ENCODE measurements at regions not wholly inside any gene's neighbourhood (a gene's known extent, or its start where the extent isn't known, plus 50 kb on each side); places are given as distances from the start of the nearest gene placed in this dataset.

GRCh38 chr5:102638316-102638715 is 116.8 kb upstream of the PAM start:
- TF ChIP-seq PBX3 (CRISPR knock-in tag; IDR thresholded peaks at IDR 0.05) (no peak), ZNF239 (tag by site-specific recombination; IDR thresholded peaks at IDR 0.05) (no peak), ZNF19 (tag by site-specific recombination; IDR thresholded peaks at IDR 0.05; ENCODE audit: low read depth) (no peak), ZNF626 (tag by site-specific recombination; IDR thresholded peaks at IDR 0.05) (no peak)
- TF ChIP-seq, protein P1, sequence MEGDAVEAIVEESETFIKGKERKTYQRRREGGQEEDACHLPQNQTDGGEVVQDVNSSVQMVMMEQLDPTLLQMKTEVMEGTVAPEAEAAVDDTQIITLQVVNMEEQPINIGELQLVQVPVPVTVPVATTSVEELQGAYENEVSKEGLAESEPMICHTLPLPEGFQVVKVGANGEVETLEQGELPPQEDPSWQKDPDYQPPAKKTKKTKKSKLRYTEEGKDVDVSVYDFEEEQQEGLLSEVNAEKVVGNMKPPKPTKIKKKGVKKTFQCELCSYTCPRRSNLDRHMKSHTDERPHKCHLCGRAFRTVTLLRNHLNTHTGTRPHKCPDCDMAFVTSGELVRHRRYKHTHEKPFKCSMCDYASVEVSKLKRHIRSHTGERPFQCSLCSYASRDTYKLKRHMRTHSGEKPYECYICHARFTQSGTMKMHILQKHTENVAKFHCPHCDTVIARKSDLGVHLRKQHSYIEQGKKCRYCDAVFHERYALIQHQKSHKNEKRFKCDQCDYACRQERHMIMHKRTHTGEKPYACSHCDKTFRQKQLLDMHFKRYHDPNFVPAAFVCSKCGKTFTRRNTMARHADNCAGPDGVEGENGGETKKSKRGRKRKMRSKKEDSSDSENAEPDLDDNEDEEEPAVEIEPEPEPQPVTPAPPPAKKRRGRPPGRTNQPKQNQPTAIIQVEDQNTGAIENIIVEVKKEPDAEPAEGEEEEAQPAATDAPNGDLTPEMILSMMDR (tag by site-specific recombination; IDR thresholded peaks at IDR 0.05): no peak
